ENCODE measurements at regions not wholly inside any gene's neighbourhood (a gene's known extent, or its start where the extent isn't known, plus 50 kb on each side); places are given as distances from the start of the nearest gene placed in this dataset.

DNA sequence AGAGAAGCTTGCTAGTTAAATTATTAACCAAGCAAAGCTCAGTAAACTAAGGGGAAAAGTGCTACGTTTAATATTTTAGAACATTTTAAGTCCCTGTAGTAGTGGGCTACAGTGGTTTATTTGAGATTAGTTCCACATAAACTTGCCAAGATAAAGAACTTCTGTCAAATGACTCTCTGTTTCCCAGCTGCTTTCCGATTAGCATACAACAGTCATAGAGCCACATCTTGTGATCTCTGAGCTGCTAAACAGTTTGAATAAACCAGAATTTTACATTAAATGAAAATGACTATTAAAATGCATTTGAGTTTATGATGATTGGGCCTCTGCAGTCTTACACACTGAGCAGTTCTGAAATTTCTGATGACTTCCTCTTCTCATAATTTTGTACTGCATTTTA, 568.5 kb downstream of the IQCM start:
- Histone ChIP-seq H3K27me3 (replicated peaks; ENCODE audit: control insufficient read depth, insufficient read depth, low read length) (no peaks in the 10 kb centered on the region), H3K4me3 (ENCODE audit: low read depth, low read length) (no peak overlapping the region), H3K36me3 (ENCODE audit: control insufficient read depth, insufficient read depth, low read length) (no peaks in the 10 kb centered on the region), H3K9me3 (no peaks in the 10 kb centered on the region), H3K4me1 (no peaks in the 10 kb centered on the region)
- H3K4me3 Mint-ChIP-seq (ENCODE audit: unreplicated experiment) = no peak overlapping the region
- no peak overlapping the region for H3K27ac Mint-ChIP-seq (ENCODE audit: unreplicated experiment)
- no peak for DNase-seq
- BruUV-seq (replicated peaks) = no TSS peak
- H3K27me3 Mint-ChIP-seq (ENCODE audit: insufficient read depth, unreplicated experiment) = peaks cover 3% of the 10 kb centered on the region
- H3K4me1 Mint-ChIP-seq (ENCODE audit: low read depth, unreplicated experiment) = no peaks in the 10 kb centered on the region
- no peaks in the 10 kb centered on the region for H3K36me3 Mint-ChIP-seq (ENCODE audit: insufficient read depth, unreplicated experiment)
- TF ChIP-seq, protein P1, sequence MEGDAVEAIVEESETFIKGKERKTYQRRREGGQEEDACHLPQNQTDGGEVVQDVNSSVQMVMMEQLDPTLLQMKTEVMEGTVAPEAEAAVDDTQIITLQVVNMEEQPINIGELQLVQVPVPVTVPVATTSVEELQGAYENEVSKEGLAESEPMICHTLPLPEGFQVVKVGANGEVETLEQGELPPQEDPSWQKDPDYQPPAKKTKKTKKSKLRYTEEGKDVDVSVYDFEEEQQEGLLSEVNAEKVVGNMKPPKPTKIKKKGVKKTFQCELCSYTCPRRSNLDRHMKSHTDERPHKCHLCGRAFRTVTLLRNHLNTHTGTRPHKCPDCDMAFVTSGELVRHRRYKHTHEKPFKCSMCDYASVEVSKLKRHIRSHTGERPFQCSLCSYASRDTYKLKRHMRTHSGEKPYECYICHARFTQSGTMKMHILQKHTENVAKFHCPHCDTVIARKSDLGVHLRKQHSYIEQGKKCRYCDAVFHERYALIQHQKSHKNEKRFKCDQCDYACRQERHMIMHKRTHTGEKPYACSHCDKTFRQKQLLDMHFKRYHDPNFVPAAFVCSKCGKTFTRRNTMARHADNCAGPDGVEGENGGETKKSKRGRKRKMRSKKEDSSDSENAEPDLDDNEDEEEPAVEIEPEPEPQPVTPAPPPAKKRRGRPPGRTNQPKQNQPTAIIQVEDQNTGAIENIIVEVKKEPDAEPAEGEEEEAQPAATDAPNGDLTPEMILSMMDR (IDR thresholded peaks at IDR 0.05; ENCODE audit: insufficient read depth in 1 of 2, low read depth in 1 of 2, low read length in 1 of 2, severe bottlenecking in 1 of 2, unreplicated experiment in 1 of 2) = no peak
- no peaks in the 10 kb centered on the region for H3K9me3 Mint-ChIP-seq (ENCODE audit: unreplicated experiment)
- intact Hi-C loops (cut with micrococcal nuclease; ENCODE audit: unreplicated experiment) = no loop called here
- CTCF ChIA-PET = no interaction called here
- POLR2A ChIA-PET = no interaction called here

DNA sequence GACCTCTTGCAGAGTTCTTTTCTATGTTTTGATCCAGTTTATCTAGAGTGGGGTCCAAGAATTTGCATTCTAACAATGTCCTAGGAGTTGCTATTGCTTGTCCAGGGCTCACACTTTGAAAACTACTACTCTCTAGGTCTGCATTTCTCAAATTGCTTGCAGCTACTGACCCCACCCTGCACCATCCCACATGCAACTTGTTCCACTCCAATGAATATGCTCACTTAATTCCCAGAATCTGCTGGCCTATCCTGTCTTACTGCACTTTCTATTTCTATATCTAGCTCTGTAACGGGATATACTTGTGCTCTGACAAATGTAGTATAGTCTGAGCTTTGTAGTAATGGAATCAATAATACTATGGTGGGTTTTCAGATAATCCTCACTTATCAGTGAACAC, 570.3 kb downstream of the IQCM start:
- no peak for DNase-seq
- Mint-ChIP-seq H3K36me3 (ENCODE audit: insufficient read depth, unreplicated experiment) (no peaks in the 10 kb centered on the region), H3K27ac (ENCODE audit: unreplicated experiment) (no peak overlapping the region), H3K27me3 (ENCODE audit: insufficient read depth, unreplicated experiment) (peaks cover 3% of the 10 kb centered on the region), H3K9me3 (ENCODE audit: unreplicated experiment) (no peaks in the 10 kb centered on the region), H3K4me1 (ENCODE audit: low read depth, unreplicated experiment) (no peaks in the 10 kb centered on the region), H3K4me3 (ENCODE audit: unreplicated experiment) (no peak overlapping the region)
- intact Hi-C loops (cut with micrococcal nuclease; ENCODE audit: unreplicated experiment) = no loop called here
- Histone ChIP-seq H3K36me3 (ENCODE audit: control insufficient read depth, insufficient read depth, low read length) (no peaks in the 10 kb centered on the region), H3K4me3 (ENCODE audit: low read depth, low read length) (no peak overlapping the region), H3K4me1 (no peaks in the 10 kb centered on the region), H3K27me3 (replicated peaks; ENCODE audit: control insufficient read depth, insufficient read depth, low read length) (no peaks in the 10 kb centered on the region), H3K9me3 (no peaks in the 10 kb centered on the region)
- POLR2A ChIA-PET = no interaction called here
- BruUV-seq (replicated peaks) = no TSS peak
- CTCF ChIA-PET = no interaction called here
- TF ChIP-seq, protein P1 (IDR thresholded peaks at IDR 0.05; ENCODE audit: insufficient read depth in 1 of 2, low read depth in 1 of 2, low read length in 1 of 2, severe bottlenecking in 1 of 2, unreplicated experiment in 1 of 2) = no peak

DNA sequence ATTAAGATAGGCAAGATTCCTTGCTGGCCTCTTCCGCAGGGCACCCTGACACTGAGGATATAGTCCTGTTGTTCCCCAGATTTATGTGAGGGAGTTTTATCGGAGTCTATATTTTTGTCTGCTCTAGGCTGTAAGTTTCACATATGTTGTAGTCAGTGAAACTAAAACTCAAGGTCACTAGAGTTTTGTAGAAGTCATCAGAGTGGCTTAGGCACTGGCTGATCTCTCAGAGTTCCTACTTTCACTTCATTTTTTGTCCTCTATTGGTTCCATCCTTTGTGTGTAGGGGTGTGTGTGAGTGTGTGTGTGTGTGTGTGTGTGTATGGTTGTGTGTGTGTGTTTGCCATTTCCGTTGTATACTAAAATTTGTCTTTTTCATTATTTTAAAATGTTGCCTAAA, 577.5 kb downstream of the IQCM start:
- no peak for DNase-seq
- Mint-ChIP-seq H3K27me3 (ENCODE audit: insufficient read depth, unreplicated experiment) (no peaks in the 10 kb centered on the region), H3K9me3 (ENCODE audit: unreplicated experiment) (no peaks in the 10 kb centered on the region), H3K36me3 (ENCODE audit: insufficient read depth, unreplicated experiment) (no peaks in the 10 kb centered on the region), H3K4me3 (ENCODE audit: unreplicated experiment) (no peak overlapping the region), H3K27ac (ENCODE audit: unreplicated experiment) (no peak overlapping the region), H3K4me1 (ENCODE audit: low read depth, unreplicated experiment) (no peaks in the 10 kb centered on the region)
- ChIA-PET POLR2A (no interaction called here), CTCF (no interaction called here)
- no peaks in the 10 kb centered on the region for H3K36me3 ChIP-seq (ENCODE audit: control insufficient read depth, insufficient read depth, low read length)
- no peaks in the 10 kb centered on the region for H3K9me3 ChIP-seq
- no peak overlapping the region for H3K4me3 ChIP-seq (ENCODE audit: low read depth, low read length)
- intact Hi-C loops (cut with micrococcal nuclease; ENCODE audit: unreplicated experiment) = no loop called here
- H3K27me3 ChIP-seq (replicated peaks; ENCODE audit: control insufficient read depth, insufficient read depth, low read length) = no peaks in the 10 kb centered on the region
- no peaks in the 10 kb centered on the region for H3K4me1 ChIP-seq
- TF ChIP-seq, protein P1 (IDR thresholded peaks at IDR 0.05; ENCODE audit: insufficient read depth in 1 of 2, low read depth in 1 of 2, low read length in 1 of 2, severe bottlenecking in 1 of 2, unreplicated experiment in 1 of 2) = no peak
- no TSS peak for BruUV-seq (replicated peaks)
